HG03439 (cell line): ENCODE measurements at regions not wholly inside any gene's neighbourhood (a gene's known extent, or its start where the extent isn't known, plus 50 kb on each side); places are given as distances from the start of the nearest gene placed in this dataset.

Experiments
- ATAC-seq: cut with Tn5 transposase; IDR thresholded peaks from one replicate; pipeline ENCODE4 v1.9.1; 2021; ENCODE audit warnings: mild to moderate bottlenecking, moderate library complexity; ENCODE audit not compliant: unreplicated experiment

- ATAC-seq, result no peak
These were observed 139.1 kb upstream of the GMDS start for GRCh38 chr6:2384528-2384927.

DNA sequence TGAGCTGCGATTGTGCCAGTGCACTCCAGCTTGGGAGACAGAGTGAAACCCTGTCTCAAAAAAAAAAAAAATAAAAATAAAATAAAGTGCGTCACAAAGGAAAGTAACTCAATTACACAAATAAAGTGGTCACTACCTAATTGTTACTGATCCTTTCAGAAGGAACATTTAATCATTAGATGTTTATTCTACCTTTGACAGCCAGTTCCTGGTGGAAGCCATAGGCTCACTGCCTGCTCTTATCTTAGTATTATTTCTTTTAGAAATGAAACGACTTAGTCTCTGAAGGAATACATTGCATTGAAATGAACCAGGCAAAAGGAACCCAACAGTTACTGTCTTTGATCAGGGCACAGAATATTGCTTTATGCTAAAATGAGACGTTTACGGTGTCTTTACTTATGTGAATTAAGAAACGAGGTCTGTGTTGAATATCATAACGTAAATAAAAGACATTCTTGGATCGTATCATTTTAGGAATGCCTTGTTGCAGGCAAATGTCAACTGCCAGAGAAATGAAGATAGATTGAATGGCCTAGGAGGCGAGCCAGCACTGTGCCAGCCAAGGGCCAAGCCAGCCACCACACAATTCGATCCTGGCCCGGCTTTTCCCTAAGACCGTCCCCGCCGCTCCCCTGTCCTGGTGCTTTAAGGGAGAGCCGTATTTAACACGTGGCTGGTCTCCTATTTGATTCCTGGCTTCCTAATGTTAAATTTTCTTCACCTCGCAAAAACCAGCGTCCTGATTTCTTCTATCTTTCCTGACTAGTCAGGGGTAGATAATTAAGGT lies 136.7 kb upstream of the GMDS start:
- no peak for ATAC-seq

DNA sequence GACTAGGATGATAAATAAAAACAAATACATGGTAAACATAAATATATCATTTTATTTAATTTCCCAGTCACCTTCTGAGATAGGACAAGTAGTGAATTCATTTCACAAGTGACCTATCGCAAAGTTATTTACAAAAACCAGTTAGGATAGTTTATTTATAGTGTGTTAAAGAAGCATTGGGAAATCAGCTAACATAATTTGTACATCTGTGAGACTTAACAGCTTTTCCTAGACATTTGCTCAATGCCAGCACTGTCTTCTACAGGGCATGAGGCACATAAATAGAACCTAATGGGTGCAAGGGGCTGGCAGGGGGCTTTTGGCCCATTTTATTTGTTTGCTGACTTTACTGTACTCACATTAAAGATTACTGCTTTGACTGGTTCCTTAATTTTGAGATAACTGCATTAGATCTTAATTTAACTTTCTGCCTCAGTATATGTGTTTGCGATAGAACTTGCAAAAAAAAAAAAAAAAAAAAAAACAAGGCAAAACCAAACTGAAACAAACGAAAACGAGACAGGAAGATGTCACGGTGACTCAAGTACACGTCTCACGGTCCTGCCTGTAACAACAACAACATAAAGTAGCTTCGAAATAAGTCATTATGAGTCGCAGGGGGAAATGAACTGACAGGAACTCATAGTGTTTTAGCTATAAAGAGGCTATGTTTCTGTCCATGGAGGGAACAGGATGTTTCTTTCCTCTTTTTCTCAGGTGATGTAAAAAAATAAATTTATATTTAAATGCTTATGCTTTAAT lies 133.7 kb upstream of the GMDS start:
- ATAC-seq, result no peak

DNA sequence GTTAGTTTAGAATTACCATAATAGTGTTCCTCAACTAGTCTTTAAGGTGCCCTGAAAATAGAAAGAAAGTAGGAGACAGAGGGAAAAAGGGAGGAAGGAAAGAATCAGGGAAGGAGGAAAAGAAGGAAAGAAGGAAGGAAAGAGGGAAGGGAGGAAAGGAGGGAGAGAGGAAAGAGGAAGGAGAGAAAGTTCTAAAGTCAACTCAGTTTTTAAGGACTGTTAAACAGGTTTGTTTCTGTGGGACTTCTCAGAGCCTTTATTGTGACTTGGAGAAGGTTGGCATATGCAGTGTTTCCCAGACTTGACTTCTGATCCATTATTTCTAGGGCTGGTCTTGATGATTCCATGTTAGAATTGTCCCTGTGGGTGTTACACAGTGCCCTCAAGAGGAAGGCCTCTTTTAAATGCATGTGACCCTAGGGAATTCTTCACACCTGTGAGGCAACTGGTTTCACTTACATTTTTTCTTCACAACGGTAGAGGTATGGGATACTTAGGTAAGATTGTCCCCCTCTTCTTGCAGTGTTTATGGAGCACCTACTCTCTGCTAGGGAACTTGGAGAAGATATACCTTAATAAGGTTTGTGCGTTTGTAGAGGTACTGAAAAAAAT lies 132.7 kb upstream of the GMDS start:
- ATAC-seq, result no peak

DNA sequence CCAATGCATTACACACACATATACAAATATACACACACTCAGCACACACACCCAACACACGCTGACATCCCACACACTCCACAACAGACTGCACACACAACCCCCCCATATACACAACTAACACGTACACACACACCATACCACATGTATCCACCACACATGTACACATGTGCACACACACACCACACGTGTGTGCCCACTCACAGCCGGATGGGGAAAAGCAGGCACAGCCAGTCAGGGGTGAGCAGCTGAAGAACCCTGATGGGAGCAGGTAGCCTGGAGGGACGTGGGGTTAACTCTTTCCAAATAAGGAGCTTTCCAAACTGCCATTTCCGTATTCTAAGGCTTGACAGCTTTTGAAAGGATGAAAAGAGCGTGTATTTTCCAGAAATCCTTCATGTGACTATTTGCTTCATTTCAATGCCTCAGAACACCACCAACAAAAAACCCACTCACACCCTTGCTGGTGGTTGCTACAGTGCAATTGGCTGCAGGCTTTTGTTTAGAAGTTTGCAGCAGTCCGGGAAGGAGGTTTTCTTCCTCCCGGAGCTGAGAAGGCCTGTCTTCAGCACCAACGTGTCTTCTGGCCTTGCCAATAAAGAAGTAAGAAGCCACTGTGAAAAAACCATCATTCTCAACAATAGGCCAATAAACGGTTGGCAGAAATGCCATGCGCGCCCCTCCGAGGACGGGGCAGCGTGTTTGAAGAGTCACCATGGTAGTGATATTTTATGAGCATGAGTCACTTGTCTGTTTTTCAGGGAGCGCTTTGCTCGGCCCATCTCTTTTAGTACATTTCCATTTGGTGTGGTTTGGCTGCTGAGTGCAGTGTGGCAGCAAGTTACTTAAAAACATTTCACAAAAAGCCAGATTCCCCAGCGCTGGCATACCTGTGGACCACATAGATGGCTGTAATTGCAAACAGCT lies 131.3 kb upstream of the GMDS start:
- no peak for ATAC-seq

GRCh38 chr6:2375443-2375842 lies 130.0 kb upstream of the GMDS start:
- ATAC-seq, result no peak

DNA sequence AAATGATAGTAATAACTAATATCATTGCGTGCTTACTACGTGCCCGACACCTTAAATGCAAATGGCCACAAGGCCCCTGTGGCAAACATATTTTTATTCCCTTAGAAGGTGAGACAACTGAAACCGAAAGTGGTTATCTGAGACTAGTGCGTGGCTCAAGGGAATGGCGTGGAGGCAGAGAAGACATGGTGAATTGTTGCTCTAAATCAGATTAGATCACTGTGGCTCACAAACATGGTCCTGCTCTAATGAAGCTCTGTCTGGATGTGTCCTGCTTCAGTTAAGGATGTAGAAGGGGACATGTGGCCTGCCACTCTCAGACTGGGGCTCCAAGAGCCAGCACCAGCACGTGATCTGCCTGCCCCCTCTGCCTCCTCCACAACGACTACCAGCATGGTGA lies 124.2 kb upstream of the GMDS start:
- no peak for ATAC-seq

DNA sequence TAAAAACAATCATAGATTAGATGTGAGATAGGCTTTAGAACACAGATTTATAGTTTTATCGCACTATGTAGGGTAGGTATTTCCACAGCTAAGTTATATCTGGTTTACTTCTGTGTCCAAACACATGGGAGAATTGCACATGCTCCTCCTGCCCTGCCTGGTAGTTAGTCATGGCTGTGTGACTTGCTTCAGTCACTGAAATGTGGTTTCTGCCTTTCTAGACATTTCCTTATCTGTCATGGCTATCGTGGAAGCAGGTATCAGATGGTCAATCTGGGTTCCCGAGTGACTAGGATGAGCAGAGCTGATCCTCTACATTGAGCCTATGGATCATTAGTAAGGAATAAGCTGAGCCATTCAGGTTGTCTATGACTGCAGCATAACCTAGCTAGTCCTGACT lies 117.8 kb upstream of the GMDS start:
- no peak for ATAC-seq

DNA sequence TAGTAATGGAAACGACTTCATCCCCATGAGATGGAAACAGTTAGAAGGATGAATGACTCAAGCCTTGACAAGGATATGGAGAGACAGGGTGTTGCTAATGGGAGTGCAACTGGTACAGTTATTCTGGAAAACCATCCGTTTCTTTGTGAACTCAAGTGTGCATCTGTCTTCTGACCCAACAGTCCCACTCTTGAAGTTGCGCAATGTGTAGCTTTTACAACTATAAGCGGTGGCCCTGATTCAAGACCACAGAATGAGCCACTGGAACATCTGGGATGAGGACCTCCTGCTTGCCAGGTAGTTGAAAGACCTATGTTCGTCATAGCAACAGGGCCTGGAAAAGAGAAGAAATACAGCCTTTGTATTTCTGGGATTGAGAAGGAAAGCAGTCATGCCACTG lies 115.8 kb upstream of the GMDS start:
- no peak for ATAC-seq

DNA sequence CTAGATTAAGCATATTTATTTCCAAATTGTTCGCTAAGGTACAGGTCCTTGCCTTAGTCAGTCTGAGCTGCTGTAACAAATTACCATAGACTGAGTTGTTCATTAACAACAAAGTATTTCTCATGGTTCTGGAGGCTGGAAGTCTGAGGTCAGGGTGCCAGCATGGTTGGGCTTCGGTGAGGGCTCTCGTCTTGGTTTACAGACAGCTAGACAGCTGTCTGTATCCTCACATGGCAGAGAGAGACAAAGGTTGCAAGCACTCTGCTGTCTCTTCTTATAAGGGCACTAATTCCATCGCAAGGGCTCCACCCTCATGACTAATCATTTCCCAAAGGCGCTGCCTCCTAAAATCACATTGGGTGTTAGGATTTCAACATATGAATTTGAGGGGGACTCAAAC lies 115.3 kb upstream of the GMDS start:
- ATAC-seq, result no peak

- ATAC-seq, result no peak
These were observed 114.7 kb upstream of the GMDS start for GRCh38 chr6:2360126-2360525.

DNA sequence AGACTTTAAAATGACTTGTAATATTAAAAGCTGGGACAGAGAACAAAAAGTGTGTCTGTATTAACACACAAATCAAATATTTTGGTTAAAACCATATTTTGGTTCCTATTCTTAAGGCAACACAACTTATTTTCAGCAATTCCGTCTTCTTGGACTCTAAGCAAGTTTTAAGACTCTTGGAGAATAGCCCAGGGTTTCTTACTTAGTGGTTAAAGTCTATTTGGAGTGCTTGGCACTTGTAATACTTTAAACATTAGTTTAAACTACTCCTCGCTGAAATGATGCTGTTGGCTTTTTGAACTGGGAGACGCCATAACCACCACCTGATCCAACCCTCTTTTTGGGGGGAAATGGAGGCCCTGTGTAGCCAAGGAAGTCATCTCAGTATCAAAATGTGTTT lies 109.7 kb upstream of the GMDS start:
- no peak for ATAC-seq

- no peak for ATAC-seq
These were observed 108.7 kb upstream of the GMDS start for GRCh38 chr6:2354138-2354491.

DNA sequence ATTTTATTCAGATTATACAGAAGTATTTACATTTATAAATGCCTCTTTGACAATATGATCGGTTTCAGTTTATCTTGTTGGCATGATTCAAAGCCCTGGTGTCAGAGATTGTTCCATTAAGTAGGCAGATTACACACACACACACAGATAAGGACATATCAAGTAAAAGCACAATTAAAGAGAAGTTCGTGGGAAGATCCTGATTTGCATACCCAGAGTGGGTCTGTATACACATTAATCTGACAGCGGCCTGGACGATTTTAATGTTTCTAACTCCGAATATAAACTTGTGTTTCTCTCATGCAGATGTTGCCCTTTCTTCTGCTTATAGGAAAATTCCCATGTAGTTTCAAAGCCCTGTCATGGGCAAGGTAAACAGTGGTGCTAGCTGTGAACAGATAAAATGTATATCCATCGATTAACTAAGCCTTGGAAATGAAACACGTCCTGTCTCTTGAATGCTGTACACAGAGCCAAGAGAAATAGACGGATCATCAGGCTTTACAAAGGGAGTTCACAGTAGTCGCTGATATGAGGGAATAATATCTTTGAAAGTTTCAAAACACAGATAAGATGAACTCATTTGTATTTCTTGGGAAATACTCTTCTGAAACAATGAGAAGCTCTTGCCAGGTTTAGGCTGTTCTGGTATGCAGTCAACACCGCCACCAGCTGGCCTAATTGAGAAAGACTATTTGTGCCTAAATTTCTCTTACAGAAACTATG lies 108.2 kb upstream of the GMDS start:
- ATAC-seq, result no peak

GRCh38 chr6:2351807-2352431 lies 106.5 kb upstream of the GMDS start:
- ATAC-seq, result no peak

DNA sequence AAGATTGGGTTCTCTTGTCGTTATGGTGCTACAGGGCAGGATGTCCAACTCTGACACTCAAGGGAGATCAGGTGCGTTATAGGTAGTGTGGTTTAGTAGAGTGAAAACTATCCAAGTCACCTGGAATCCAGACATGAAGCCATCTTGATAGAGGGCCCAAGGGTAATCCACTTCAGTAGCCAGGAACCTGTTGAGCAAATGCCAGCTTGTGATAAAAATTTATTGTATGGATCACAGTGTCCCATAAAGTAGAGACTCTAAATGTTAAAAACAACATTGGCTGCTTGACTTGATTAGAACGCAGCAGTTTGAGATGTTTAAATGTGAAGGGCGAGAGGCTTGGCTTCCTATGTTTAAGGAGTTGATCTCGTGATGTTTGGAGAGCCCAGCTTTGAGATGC lies 105.7 kb upstream of the GMDS start:
- no peak for ATAC-seq

DNA sequence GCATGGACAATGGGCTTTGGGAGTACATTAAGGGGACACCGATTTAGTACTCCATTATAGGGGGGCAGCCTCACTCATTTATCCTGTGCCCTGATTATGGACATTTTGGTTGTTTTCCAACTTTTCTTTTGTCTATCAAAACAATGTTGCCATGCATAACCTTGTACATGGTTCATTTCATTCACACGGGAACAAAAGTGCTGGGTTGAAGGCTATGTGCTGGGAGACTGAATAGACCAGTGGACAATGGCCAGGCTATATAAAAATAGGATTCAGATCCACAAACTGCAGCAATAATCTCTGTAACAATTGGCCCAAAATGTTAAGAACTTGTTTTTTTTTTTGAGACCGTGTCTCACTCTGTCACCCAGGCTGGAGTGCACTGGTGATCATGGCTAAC lies 100.7 kb upstream of the GMDS start:
- ATAC-seq, result no peak

DNA sequence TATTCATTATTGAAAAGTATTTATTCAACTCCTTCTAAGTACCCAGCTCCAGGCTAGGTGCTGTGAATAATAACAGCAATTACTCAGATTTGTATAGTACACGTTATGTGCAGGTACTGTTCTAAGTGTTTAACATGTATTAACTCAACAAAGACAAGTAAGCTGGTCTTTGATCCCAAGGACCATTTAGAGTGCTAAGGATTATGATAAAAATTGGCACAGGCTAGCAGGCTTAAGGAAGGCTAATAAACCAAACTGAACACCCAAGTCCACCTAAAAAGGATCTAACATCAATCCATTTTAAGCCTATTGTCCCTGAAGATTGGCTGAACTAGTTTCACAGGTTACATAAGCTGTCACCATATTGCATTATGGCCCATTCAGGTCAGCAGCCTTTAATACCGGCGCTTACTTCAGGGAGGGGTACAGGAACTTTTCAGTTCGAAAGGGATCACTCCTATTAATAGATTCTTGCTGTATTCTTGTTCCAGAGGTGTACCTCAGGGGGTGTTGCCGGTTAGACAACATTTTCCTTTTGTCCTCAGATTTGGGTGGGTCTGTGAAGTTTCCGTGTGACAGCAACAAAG lies 99.0 kb upstream of the GMDS start:
- no peak for ATAC-seq

- no peak for ATAC-seq
These were observed 82.2 kb upstream of the GMDS start for GRCh38 chr6:2327591-2327990.
